Type B pancreatic cell (in vitro differentiated cells): ENCODE measurements at regions not wholly inside any gene's neighbourhood (a gene's known extent, or its start where the extent isn't known, plus 50 kb on each side); places are given as distances from the start of the nearest gene placed in this dataset.
"Not testable (repeated sequence)": the region's sequence is repeated elsewhere in the genome, so short reads cannot be mapped to it uniquely, and the experiment has no call there.

Experiments used
- DNase-seq: peaks from one replicate; pipeline ENCODE4 v3.0.0; 2021; ENCODE audit warnings: mixed read lengths; ENCODE audit not compliant: unreplicated experiment; ENCODE audit errors: extremely low spot score
- H3K27ac Mint-ChIP-seq: 2 replicates; pipeline ENCODE4 v1.8.0; 2021; ENCODE audit warnings: mild to moderate bottlenecking, mixed read lengths
- H3K27me3 Mint-ChIP-seq: 2 replicates; pipeline ENCODE4 v1.8.0; 2021; ENCODE audit warnings: mixed read lengths
- H3K36me3 Mint-ChIP-seq: 2 replicates; pipeline ENCODE4 v1.8.0; 2021; ENCODE audit warnings: mixed read lengths
- H3K4me1 Mint-ChIP-seq: one replicate; pipeline ENCODE4 v1.8.0; 2021; ENCODE audit warnings: mixed read lengths; ENCODE audit not compliant: unreplicated experiment
- H3K4me3 Mint-ChIP-seq: 2 replicates; pipeline ENCODE4 v1.8.0; 2021; ENCODE audit warnings: mild to moderate bottlenecking, mixed read lengths
- H3K9me3 Mint-ChIP-seq: 2 replicates; pipeline ENCODE4 v1.8.0; 2021; ENCODE audit warnings: mixed read lengths
- TF ChIP-seq, protein P1 (sequence below): fragments of 200-600 bp; sonication (generic); conservative IDR thresholded peaks from 2 replicates; pipeline ENCODE4 v1.5.0; 2021; ENCODE audit warnings: antibody characterized with exemption, mild to moderate bottlenecking

DNA sequence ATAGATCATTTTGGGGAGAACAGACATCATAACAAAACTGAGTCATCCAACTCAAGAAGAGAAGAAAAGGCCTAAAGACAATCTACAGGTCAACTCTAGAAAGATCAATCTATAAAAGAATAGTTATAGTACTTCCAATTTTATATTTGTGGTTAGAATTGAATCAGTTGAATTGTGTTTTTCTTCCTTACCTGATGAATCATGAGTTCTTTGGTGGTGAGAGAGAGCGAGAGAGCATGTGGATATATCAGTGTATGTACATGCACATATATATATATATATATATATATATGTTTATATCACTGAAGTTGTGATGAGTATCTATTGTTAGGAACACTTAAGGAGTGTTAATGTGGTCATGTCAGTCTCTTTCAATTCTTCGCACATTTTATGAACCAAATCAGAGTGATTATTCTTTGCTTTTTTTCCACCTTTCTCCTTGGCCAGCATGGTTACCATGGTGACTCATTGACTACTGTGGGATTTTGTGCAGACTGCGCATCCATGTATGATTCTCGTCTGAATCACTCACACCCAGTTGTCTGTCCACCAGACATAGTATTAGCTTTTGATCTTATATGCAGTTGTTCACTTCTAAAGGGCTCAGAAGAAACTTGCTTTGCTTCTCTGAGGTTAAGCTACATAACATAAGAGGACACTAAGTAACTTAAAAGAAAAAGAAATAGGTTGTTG is 90.4 kb upstream of the RAB40AL start:
- TF ChIP-seq, protein P1, sequence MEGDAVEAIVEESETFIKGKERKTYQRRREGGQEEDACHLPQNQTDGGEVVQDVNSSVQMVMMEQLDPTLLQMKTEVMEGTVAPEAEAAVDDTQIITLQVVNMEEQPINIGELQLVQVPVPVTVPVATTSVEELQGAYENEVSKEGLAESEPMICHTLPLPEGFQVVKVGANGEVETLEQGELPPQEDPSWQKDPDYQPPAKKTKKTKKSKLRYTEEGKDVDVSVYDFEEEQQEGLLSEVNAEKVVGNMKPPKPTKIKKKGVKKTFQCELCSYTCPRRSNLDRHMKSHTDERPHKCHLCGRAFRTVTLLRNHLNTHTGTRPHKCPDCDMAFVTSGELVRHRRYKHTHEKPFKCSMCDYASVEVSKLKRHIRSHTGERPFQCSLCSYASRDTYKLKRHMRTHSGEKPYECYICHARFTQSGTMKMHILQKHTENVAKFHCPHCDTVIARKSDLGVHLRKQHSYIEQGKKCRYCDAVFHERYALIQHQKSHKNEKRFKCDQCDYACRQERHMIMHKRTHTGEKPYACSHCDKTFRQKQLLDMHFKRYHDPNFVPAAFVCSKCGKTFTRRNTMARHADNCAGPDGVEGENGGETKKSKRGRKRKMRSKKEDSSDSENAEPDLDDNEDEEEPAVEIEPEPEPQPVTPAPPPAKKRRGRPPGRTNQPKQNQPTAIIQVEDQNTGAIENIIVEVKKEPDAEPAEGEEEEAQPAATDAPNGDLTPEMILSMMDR, result no peak
- no peak for DNase-seq
- no peaks in the 10 kb centered on the region for H3K27me3 Mint-ChIP-seq
- H3K9me3 Mint-ChIP-seq, result no peaks in the 10 kb centered on the region
- H3K4me1 Mint-ChIP-seq, result no peaks in the 10 kb centered on the region
- no peak overlapping the region for H3K27ac Mint-ChIP-seq
- H3K4me3 Mint-ChIP-seq, result no peak overlapping the region
- no peaks in the 10 kb centered on the region for H3K36me3 Mint-ChIP-seq

DNA sequence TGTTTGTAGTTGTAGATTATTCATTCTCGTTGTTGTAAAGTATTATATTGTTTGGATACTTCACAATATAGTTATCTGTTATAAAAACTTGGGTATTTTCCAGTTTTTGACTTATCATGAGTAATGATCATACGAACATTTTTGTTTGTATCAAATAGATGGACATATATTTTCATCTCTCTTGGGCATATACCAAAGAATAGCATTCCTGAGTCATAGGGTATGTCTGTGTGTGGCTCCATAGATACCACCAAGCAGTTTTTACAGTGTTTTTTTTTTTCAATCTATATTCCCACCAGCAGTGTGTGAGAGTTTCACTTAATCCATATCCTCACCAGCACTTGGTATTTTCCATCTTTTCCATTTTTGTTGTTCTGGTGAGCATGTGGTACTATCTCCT is 89.7 kb upstream of the RAB40AL start:
- Mint-ChIP-seq H3K36me3 (no peaks in the 10 kb centered on the region), H3K9me3 (no peaks in the 10 kb centered on the region), H3K27me3 (no peaks in the 10 kb centered on the region), H3K4me3 (no peak overlapping the region), H3K27ac (no peak overlapping the region), H3K4me1 (no peaks in the 10 kb centered on the region)
- TF ChIP-seq, protein P1, result no peak
- DNase-seq, result no peak

DNA sequence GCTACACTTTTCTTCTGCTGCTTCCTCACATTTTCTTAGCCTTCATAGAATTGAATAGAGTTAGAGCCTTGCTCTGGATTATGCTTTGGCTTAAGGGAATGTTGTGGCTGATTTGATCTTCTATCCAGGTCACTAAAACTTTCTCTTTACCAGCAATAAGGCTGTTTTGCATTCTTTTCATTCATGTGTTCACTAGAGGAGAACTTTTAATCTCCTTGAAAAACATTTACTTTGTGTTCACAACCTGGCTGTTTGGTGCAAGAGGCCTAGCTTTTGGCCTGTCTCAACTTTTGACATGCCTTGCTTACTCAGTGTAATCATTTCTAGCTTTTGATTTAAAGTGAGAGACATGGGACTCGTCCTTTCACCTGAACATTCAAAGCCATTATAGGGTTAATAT is 87.7 kb upstream of the RAB40AL start:
- no peaks in the 10 kb centered on the region for H3K4me1 Mint-ChIP-seq
- no peaks in the 10 kb centered on the region for H3K36me3 Mint-ChIP-seq
- no peaks in the 10 kb centered on the region for H3K9me3 Mint-ChIP-seq
- TF ChIP-seq, protein P1, result no peak
- H3K27ac Mint-ChIP-seq, result no peak overlapping the region
- H3K27me3 Mint-ChIP-seq, result no peaks in the 10 kb centered on the region
- no peak for DNase-seq
- no peak overlapping the region for H3K4me3 Mint-ChIP-seq

DNA sequence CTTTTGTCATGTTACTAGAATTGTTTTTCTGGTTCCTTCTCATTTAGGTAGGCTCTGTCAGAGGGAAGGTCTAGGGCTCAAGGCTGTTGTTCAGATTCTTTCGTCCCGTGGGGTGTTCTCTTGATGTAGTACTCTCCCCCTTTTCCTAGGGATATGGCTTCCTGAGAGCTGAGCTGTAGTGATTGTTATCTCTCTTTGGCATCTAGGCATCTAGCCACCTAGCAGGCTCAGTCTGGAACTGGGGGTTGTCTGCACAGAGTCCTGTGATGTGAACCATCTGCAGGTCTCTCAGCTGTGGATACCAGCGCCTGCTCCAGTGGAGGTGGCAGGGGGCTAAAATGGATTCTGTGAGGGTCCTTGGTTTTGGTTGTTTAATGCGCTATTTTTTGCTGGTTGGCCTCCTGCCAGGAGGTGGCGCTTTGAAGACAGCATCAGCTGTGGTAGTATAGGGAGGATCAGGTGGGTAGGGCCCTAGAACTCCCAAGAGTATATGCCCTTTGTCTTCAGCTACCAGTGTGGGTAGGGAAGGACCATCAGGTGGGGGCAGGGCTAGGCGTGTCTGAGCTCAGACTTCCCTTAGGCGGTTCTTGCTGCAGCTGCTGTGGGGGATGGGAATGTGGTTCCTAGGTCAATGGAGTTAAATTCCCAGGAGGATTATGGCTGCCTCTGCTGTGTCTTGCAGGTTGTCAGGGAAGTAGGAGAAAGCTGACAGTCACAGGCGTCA is 78.1 kb upstream of the RAB40AL start:
- not testable (repeated sequence) for H3K27me3 Mint-ChIP-seq, DNase-seq, H3K4me1 Mint-ChIP-seq, H3K9me3 Mint-ChIP-seq, H3K36me3 Mint-ChIP-seq, H3K27ac Mint-ChIP-seq, H3K4me3 Mint-ChIP-seq

DNA sequence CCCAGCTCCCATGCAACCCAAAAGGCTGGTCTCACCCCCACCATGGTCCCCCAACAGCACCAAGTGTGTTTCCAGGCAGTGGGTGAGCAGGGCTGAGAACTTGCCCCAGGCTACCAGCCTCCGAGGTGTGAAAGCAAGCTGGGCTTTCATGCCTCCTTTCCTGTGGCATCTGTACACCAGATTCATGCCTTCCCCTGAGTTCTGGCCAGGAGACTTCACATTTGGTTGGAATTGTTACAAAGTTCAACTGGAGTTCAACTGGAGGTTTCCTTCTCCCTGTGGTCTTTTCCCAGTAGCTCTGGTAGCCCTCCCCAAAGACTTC is 77.6 kb upstream of the RAB40AL start:
- TF ChIP-seq, protein P1, result no peak
- DNase-seq, result no peak
- Mint-ChIP-seq H3K4me1 (no peaks in the 10 kb centered on the region), H3K9me3 (no peaks in the 10 kb centered on the region), H3K27me3 (no peaks in the 10 kb centered on the region), H3K27ac (no peak overlapping the region), H3K36me3 (peaks cover 3% of the 10 kb centered on the region), H3K4me3 (no peak overlapping the region)

DNA sequence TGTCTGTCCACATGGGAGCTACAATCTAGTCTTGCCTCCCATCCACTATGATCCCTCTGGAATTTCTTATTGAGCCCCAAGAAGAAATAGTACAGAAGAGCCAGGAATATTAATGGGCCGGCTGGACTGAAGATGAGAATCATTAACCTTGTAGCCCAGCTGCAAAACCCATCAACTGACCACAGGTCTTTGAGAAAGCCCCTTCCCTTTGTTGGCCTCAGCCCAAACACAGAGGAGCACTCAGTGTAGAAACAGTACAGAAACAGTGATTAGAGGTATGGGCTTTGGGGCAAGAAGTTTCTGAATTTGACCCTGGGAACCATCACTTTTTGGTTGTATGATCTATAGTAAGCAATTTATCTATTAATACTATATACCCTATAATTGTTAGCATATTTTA is 76.8 kb upstream of the RAB40AL start:
- H3K9me3 Mint-ChIP-seq, result no peaks in the 10 kb centered on the region
- no peaks in the 10 kb centered on the region for H3K27me3 Mint-ChIP-seq
- H3K36me3 Mint-ChIP-seq, result peaks cover 6% of the 10 kb centered on the region
- H3K27ac Mint-ChIP-seq, result no peak overlapping the region
- TF ChIP-seq, protein P1, result no peak
- no peak for DNase-seq
- H3K4me1 Mint-ChIP-seq, result no peaks in the 10 kb centered on the region
- no peak overlapping the region for H3K4me3 Mint-ChIP-seq
